HepG2 (cell line): ENCODE measurements at regions not wholly inside any gene's neighbourhood (a gene's known extent, or its start where the extent isn't known, plus 50 kb on each side); places are given as distances from the start of the nearest gene placed in this dataset.
A peak's percentile ranks its signal among the peaks of the same experiment; 100 is the strongest.

ENCODE experiments used
- ATAC-seq: fragments of 200-7000 bp; cut with Tn5 transposase; 3 replicates; pipeline ENCODE4 v1.9.1; 2020; ENCODE audit warnings: mild to moderate bottlenecking, moderate library complexity
- BruUV-seq: library from RNA; stranded (reverse); fragments of 400-500 nt; replicated peaks from 2 replicates; lab custom pipeline; 2021; lab: Mats Ljungman, UMichigan
- CTCF ChIA-PET: fragments of 300-600 bp; formaldehyde crosslinking; extraction: SDS; loops from one replicate; lab custom pipeline; 2021; ENCODE audit warnings: low total read pairs, inconsistent platforms, low intra/inter-chr PET ratio; lab: Yijun Ruan, JAX
- POLR2A ChIA-PET: fragments of 350-600 bp; sonication (Branson Sonifier 250); formaldehyde crosslinking; loops from one replicate; lab custom pipeline; 2020; ENCODE audit warnings: antibody characterized with exemption, inconsistent platforms; lab: Yijun Ruan, JAX
- DNase-seq: peaks from one replicate; pipeline ENCODE4 v3.0.0-alpha.2; 2015; ENCODE audit warnings: low spot score
- FAIRE-seq: peaks from 3 replicates; lab custom pipeline; 2011; peaks lifted over from hg19 to GRCh38; lab: Jason Lieb, UNC
- H2AFZ ChIP-seq: one replicate; pipeline ENCODE4 v1.6.1; 2011; ENCODE audit warnings: low read length, inconsistent platforms
- H3K27ac ChIP-seq: fragments of 300-600 bp; 3 replicates; pipeline ENCODE4 v1.8.0; 2011; ENCODE audit warnings: mixed run types, mild to moderate bottlenecking, mixed read lengths, low read length, inconsistent platforms; ENCODE audit not compliant: insufficient read depth; ENCODE audit errors: extremely low read length
- H3K27me3 ChIP-seq, 2 experiments: fragments of 200-600 bp in 1 of 2; 2 replicates in 1 of 2; 3 replicates in 1 of 2; pipeline versions ENCODE4 v1.6.0 to v1.8.0; 2011; ENCODE audit warnings: low read length in 2 of 2, mild to moderate bottlenecking in 2 of 2, moderate library complexity in 2 of 2, inconsistent platforms in 1 of 2; ENCODE audit not compliant: insufficient read depth in 2 of 2, control insufficient read depth in 1 of 2
- H3K36me3 ChIP-seq, 2 experiments: fragments of 200-600 bp in 1 of 2; replicated peaks in 1 of 2; 2 replicates in 1 of 2; 3 replicates in 1 of 2; pipeline versions ENCODE4 v1.5.1 to v1.8.0; 2011; ENCODE audit warnings: low read length in 2 of 2, inconsistent platforms in 1 of 2; ENCODE audit not compliant: insufficient read depth in 2 of 2, control insufficient read depth in 1 of 2
- H3K4me1 ChIP-seq: 2 replicates; pipeline ENCODE4 v1.5.1; 2012; ENCODE audit warnings: low read length, inconsistent platforms; ENCODE audit not compliant: insufficient read depth
- H3K4me2 ChIP-seq: 2 replicates; pipeline ENCODE4 v1.6.0; 2011; ENCODE audit warnings: low read depth, low read length, inconsistent platforms
- H3K4me3 ChIP-seq, 3 experiments: fragments of 200-600 bp in 1 of 3; sonication (generic), shearing (Covaris generic) in 1 of 3; replicated peaks in 1 of 3; 2 replicates each; pipeline ENCODE4 v1.5.1; 2011 to 2016; ENCODE audit warnings: low read length in 3 of 3, inconsistent platforms in 2 of 3, low read depth in 2 of 3, mild to moderate bottlenecking in 2 of 3, control low read depth in 1 of 3, mixed read lengths in 1 of 3; ENCODE audit not compliant: insufficient read depth in 1 of 3
- H3K79me2 ChIP-seq: one replicate; pipeline ENCODE4 v1.6.1; 2011; ENCODE audit warnings: low read length, inconsistent platforms; ENCODE audit not compliant: insufficient read depth
- H3K9ac ChIP-seq: 2 replicates; pipeline ENCODE4 v1.6.0; 2011; ENCODE audit warnings: mild to moderate bottlenecking, low read depth, low read length, inconsistent platforms; ENCODE audit not compliant: insufficient read depth
- H3K9me3 ChIP-seq: 2 replicates; pipeline ENCODE4 v1.5.1; 2012; ENCODE audit warnings: mild to moderate bottlenecking, low read length
- H4K20me1 ChIP-seq: 2 replicates; pipeline ENCODE4 v1.6.0; 2011; ENCODE audit warnings: inconsistent platforms, mild to moderate bottlenecking, low read length, moderate library complexity; ENCODE audit not compliant: insufficient read depth
- CEBPG ChIP-seq: IDR thresholded peaks from 2 replicates; pipeline ENCODE4 v1.6.1; 2016
- HNF4A ChIP-seq: sonication (generic); formaldehyde crosslinking; IDR thresholded peaks from 2 replicates; pipeline ENCODE4 v1.4.0; 2020; ENCODE audit warnings: missing genetic modification reagents
- NCOA5 ChIP-seq: sonication (generic); formaldehyde crosslinking; IDR thresholded peaks from 2 replicates; pipeline ENCODE4 v1.4.0; 2020; ENCODE audit warnings: missing genetic modification reagents
- POGZ ChIP-seq: sonication (generic); formaldehyde crosslinking; IDR thresholded peaks from 2 replicates; pipeline ENCODE4 v1.4.0; 2020; ENCODE audit warnings: mild to moderate bottlenecking, missing genetic modification reagents
- RAD21 ChIP-seq: fragments of 450-650 bp; formaldehyde crosslinking; IDR thresholded peaks from 2 replicates; pipeline ENCODE4 v1.5.0; 2020; ENCODE audit warnings: mild to moderate bottlenecking
- SOX5 ChIP-seq: IDR thresholded peaks from 2 replicates; pipeline ENCODE4 v1.6.1; 2016; ENCODE audit warnings: borderline replicate concordance
- TARDBP ChIP-seq: sonication (generic); formaldehyde crosslinking; IDR thresholded peaks from 2 replicates; pipeline ENCODE4 v1.8.0; 2022; ENCODE audit warnings: mild to moderate bottlenecking, missing genetic modification reagents
- ZBTB38 ChIP-seq: sonication (generic); formaldehyde crosslinking; IDR thresholded peaks from 2 replicates; pipeline ENCODE4 v1.5.1; 2020; ENCODE audit warnings: mild to moderate bottlenecking, missing genetic modification reagents
- ZNF292 ChIP-seq: sonication (generic); formaldehyde crosslinking; IDR thresholded peaks from 2 replicates; pipeline ENCODE4 v1.8.1; 2022; ENCODE audit warnings: mild to moderate bottlenecking, low read depth, missing genetic modification reagents, borderline replicate concordance
- ZNF331 ChIP-seq: sonication (generic); formaldehyde crosslinking; IDR thresholded peaks from 2 replicates; pipeline ENCODE4 v1.4.0; 2020; ENCODE audit warnings: missing genetic modification reagents
- ZNF549 ChIP-seq: sonication (generic); formaldehyde crosslinking; IDR thresholded peaks from 2 replicates; pipeline ENCODE4 v1.5.0; 2020; ENCODE audit warnings: missing genetic modification reagents
- ZNF570 ChIP-seq: sonication (generic); formaldehyde crosslinking; IDR thresholded peaks from 2 replicates; pipeline ENCODE4 v1.4.0; 2020; ENCODE audit warnings: mild to moderate bottlenecking, missing genetic modification reagents, borderline replicate concordance
- ZNF75D ChIP-seq: sonication (generic); formaldehyde crosslinking; IDR thresholded peaks from 2 replicates; pipeline ENCODE4 v1.8.1; 2023; ENCODE audit warnings: missing genetic modification reagents, mild to moderate bottlenecking, borderline replicate concordance
- ZSCAN12 ChIP-seq: sonication (generic); formaldehyde crosslinking; IDR thresholded peaks from 2 replicates; pipeline ENCODE4 v1.9.0; 2021; ENCODE audit warnings: mild to moderate bottlenecking, missing genetic modification reagents
- WGBS: methylation state at CpG from one replicate; pipeline ENCODE4 v1.1.6; 2017; ENCODE audit warnings: low lambda C conversion rate; 5-methylcytosine and 5-hydroxymethylcytosine counted together
- in situ Hi-C: cut with HindIII; loops from 2 replicates; pipeline ENCODE4 v1.10.0; 2017; ENCODE audit warnings: low pct_unique_long_range_greater_than_20kb; ENCODE audit not compliant: extremely low pct_ligation_motif_present
- intact Hi-C: fragments of 100-400 bp; cut with micrococcal nuclease; formaldehyde crosslinking; loops from one replicate; pipeline ENCODE4 v1.10.0; 2022; ENCODE audit not compliant: unreplicated experiment
- TF ChIP-seq, protein P1 (sequence below): IDR thresholded peaks from 2 replicates; pipeline ENCODE4 v1.6.1; 2016
- TF ChIP-seq, protein P2 (sequence below): sonication (generic); formaldehyde crosslinking; IDR thresholded peaks from 2 replicates; pipeline ENCODE4 v1.4.0; 2020; ENCODE audit warnings: missing genetic modification reagents, borderline replicate concordance
- TF ChIP-seq, protein P3 (sequence below): sonication (generic); formaldehyde crosslinking; conservative IDR thresholded peaks from 2 replicates; pipeline ENCODE4 v1.8.1; 2023; ENCODE audit warnings: missing genetic modification reagents
- TF ChIP-seq, protein P4 (sequence below): IDR thresholded peaks from 2 replicates; pipeline ENCODE4 v1.6.1; 2016; ENCODE audit warnings: low read depth

DNA sequence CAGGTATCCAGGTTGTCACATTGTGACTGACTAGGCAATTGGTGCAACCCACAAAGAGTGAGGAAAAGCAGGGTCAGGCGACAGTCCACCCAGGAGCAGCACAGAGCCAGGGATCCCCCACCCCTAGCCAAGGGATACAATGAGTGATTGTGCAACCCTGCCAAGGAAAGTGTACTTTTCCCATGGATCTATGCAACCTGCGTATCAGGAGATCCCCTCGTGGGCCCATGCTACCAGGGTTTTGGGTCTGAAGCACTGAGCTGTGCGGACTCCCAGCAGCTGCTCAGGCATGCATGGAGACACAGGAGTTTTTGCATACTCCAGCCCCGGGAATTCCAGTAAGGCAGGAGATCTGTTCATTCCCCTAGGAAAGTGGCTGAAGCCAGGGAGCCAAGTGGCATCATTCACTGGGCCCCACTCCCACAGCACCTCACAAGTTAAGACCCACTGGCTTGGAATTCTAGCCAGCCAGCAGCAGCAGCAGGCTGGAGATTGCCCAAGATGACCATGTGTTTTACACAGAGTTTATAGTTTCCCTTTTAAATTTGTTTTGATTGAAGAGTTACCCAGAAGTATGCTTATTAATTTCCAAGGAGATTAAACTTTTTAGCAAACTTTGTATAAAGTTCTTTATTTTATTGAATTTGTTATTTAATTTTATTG lies 136.0 kb downstream of the LTN1 start:
- Histone ChIP-seq H3K27me3 (no peaks in the 10 kb centered on the region), H4K20me1 (no peaks in the 10 kb centered on the region), H2AFZ (no peak overlapping the region), H3K4me2 (peak overlapping the region; percentile 22; the same call in 1 of the 2 replicates), H3K4me3 (peak overlapping the region in 1 of 3 experiments; percentile 2; a peak in 1 of 6 replicates), H3K27ac (peak overlapping the region; percentile 45), H3K79me2 (no peaks in the 10 kb centered on the region), H3K9ac (no peak overlapping the region), H3K9me3 (no peaks in the 10 kb centered on the region), H3K4me1 (peaks cover 23% of the 10 kb centered on the region), H3K36me3 (no peaks in the 10 kb centered on the region; a peak in 1 of 5 replicates)
- POLR2A ChIA-PET: no interaction called here
- intact Hi-C loops: loop anchor here (2.0 kb wide), 1 partner anchor 28 kb away; a partner anchor contains a TSS
- 33% methylated on average over 1 of the region's 5 CpGs for WGBS
- CTCF ChIA-PET: no interaction called here
- BruUV-seq: no TSS peak
- ATAC-seq: peak; percentile 80
- in situ Hi-C loops: no loop called here
- FAIRE-seq: peak; percentile 52
- peak; percentile 53 for DNase-seq
- TF ChIP-seq, protein P1, sequence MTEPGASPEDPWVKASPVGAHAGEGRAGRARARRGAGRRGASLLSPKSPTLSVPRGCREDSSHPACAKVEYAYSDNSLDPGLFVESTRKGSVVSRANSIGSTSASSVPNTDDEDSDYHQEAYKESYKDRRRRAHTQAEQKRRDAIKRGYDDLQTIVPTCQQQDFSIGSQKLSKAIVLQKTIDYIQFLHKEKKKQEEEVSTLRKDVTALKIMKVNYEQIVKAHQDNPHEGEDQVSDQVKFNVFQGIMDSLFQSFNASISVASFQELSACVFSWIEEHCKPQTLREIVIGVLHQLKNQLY (CRISPR knock-in tag): peak; percentile 67; the same call in 1 of the 2 replicates
- TF ChIP-seq ZNF75D (CRISPR knock-in tag) (no peak), SOX5 (CRISPR knock-in tag) (peak; percentile 36; the same call in 1 of the 2 replicates), ZNF549 (CRISPR knock-in tag) (no peak), ZNF570 (CRISPR knock-in tag) (no peak), POGZ (CRISPR knock-in tag) (peak; percentile 81), ZNF331 (peak; percentile 55; the same call in 1 of the 2 replicates), RAD21 (CRISPR knock-in tag) (no peak), ZNF292 (CRISPR knock-in tag) (peak; percentile 41; the same call in 1 of the 2 replicates), ZSCAN12 (CRISPR knock-in tag) (no peak), CEBPG (CRISPR knock-in tag) (peak; percentile 89), HNF4A (0 out of 2 replicates have a peak, but pooled peaks have one; percentile 2), NCOA5 (CRISPR knock-in tag) (no peak), ZBTB38 (CRISPR knock-in tag) (peak; percentile 80; the same call in 1 of the 2 replicates), TARDBP (CRISPR knock-in tag) (no peak)
- TF ChIP-seq, protein P2, sequence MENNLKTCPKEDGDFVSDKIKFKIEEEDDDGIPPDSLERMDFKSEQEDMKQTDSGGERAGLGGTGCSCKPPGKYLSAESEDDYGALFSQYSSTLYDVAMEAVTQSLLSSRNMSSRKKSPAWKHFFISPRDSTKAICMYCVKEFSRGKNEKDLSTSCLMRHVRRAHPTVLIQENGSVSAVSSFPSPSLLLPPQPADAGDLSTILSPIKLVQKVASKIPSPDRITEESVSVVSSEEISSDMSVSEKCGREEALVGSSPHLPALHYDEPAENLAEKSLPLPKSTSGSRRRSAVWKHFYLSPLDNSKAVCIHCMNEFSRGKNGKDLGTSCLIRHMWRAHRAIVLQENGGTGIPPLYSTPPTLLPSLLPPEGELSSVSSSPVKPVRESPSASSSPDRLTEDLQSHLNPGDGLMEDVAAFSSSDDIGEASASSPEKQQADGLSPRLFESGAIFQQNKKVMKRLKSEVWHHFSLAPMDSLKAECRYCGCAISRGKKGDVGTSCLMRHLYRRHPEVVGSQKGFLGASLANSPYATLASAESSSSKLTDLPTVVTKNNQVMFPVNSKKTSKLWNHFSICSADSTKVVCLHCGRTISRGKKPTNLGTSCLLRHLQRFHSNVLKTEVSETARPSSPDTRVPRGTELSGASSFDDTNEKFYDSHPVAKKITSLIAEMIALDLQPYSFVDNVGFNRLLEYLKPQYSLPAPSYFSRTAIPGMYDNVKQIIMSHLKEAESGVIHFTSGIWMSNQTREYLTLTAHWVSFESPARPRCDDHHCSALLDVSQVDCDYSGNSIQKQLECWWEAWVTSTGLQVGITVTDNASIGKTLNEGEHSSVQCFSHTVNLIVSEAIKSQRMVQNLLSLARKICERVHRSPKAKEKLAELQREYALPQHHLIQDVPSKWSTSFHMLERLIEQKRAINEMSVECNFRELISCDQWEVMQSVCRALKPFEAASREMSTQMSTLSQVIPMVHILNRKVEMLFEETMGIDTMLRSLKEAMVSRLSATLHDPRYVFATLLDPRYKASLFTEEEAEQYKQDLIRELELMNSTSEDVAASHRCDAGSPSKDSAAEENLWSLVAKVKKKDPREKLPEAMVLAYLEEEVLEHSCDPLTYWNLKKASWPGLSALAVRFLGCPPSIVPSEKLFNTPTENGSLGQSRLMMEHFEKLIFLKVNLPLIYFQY: 0 out of 2 replicates have a peak, but pooled peaks have one; percentile 30
- TF ChIP-seq, protein P3, sequence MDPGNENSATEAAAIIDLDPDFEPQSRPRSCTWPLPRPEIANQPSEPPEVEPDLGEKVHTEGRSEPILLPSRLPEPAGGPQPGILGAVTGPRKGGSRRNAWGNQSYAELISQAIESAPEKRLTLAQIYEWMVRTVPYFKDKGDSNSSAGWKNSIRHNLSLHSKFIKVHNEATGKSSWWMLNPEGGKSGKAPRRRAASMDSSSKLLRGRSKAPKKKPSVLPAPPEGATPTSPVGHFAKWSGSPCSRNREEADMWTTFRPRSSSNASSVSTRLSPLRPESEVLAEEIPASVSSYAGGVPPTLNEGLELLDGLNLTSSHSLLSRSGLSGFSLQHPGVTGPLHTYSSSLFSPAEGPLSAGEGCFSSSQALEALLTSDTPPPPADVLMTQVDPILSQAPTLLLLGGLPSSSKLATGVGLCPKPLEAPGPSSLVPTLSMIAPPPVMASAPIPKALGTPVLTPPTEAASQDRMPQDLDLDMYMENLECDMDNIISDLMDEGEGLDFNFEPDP (CRISPR knock-in tag): 0 out of 2 replicates have a peak, but pooled peaks have one; percentile 32
- TF ChIP-seq, protein P4, sequence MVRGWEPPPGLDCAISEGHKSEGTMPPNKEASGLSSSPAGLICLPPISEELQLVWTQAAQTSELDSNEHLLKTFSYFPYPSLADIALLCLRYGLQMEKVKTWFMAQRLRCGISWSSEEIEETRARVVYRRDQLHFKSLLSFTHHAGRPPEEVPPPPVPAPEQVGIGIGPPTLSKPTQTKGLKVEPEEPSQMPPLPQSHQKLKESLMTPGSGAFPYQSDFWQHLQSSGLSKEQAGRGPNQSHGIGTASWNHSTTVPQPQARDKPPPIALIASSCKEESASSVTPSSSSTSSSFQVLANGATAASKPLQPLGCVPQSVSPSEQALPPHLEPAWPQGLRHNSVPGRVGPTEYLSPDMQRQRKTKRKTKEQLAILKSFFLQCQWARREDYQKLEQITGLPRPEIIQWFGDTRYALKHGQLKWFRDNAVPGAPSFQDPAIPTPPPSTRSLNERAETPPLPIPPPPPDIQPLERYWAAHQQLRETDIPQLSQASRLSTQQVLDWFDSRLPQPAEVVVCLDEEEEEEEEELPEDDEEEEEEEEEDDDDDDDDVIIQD (CRISPR knock-in tag): 0 out of 2 replicates have a peak, but pooled peaks have one; percentile 43
